NT2/D1 (cell line): ENCODE measurements at regions not wholly inside any gene's neighbourhood (a gene's known extent, or its start where the extent isn't known, plus 50 kb on each side); places are given as distances from the start of the nearest gene placed in this dataset.
"Not testable (repeated sequence)": the region's sequence is repeated elsewhere in the genome, so short reads cannot be mapped to it uniquely, and the experiment has no call there.

Experiments used
- SUZ12 ChIP-seq: IDR thresholded peaks from 2 replicates; pipeline ENCODE4 v1.6.1; 2011; ENCODE audit not compliant: insufficient read length, insufficient read depth; ENCODE audit errors: extremely low read depth
- YY1 ChIP-seq: IDR thresholded peaks from 2 replicates; pipeline ENCODE4 v1.6.1; 2011; ENCODE audit not compliant: insufficient read length, insufficient read depth
- ZNF274 ChIP-seq: IDR thresholded peaks from 2 replicates; pipeline ENCODE4 v1.6.1; 2011; ENCODE audit warnings: mild to moderate bottlenecking, low read depth, low read length

GRCh38 chr15:77910030-77910911 lies 167.2 kb downstream of the TBC1D2B start:
- TF ChIP-seq SUZ12, YY1, ZNF274: not testable (repeated sequence)
